GM12878 (cell line): ENCODE measurements at regions not wholly inside any gene's neighbourhood (a gene's known extent, or its start where the extent isn't known, plus 50 kb on each side); places are given as distances from the start of the nearest gene placed in this dataset.

ENCODE experiments used
- BHLHE40 ChIP-seq, 2 experiments: fragments of 450-650 bp in 1 of 2; IDR thresholded peaks; 2 replicates each; pipeline ENCODE4 v1.6.1; 2011 to 2017; ENCODE audit warnings: low read depth in 2 of 2, borderline replicate concordance in 1 of 2, improper control_type of control experiment in 1 of 2, low read length in 1 of 2, mild to moderate bottlenecking in 1 of 2
- CBFB ChIP-seq: IDR thresholded peaks from 2 replicates; pipeline ENCODE4 v1.6.1; 2016; ENCODE audit warnings: antibody characterized with exemption, low read depth
- CHD1 ChIP-seq: IDR thresholded peaks from 2 replicates; pipeline ENCODE4 v1.6.1; 2012; ENCODE audit warnings: low read depth, low read length, improper control_type of control experiment
- CHD2 ChIP-seq: IDR thresholded peaks from 2 replicates; pipeline ENCODE4 v1.6.1; 2011; ENCODE audit warnings: low read depth, low read length, improper control_type of control experiment, borderline replicate concordance
- EP300 ChIP-seq, 2 experiments: fragments of 150-350 bp in 1 of 2; IDR thresholded peaks; 2 replicates each; pipeline ENCODE4 v1.6.1; 2011 to 2012; ENCODE audit warnings: low read depth in 2 of 2, low read length in 2 of 2, borderline replicate concordance in 1 of 2, improper control_type of control experiment in 1 of 2, inconsistent platforms in 1 of 2; ENCODE audit not compliant: control insufficient read depth in 1 of 2
- FOXK2 ChIP-seq: fragments of 450-650 bp; IDR thresholded peaks from 2 replicates; pipeline ENCODE4 v1.6.1; 2017; ENCODE audit warnings: mild to moderate bottlenecking, moderate library complexity
- HDAC2 ChIP-seq: fragments of 200-600 bp; sonication (generic); IDR thresholded peaks from 2 replicates; pipeline ENCODE4 v1.6.1; 2017
- IKZF1 ChIP-seq: fragments of 450-650 bp; conservative IDR thresholded peaks from 2 replicates; pipeline ENCODE4 v1.6.1; 2017; ENCODE audit warnings: antibody characterized with exemption, mild to moderate bottlenecking
- KDM1A ChIP-seq: fragments of 200-600 bp; sonication (generic); IDR thresholded peaks from 2 replicates; pipeline ENCODE4 v1.6.1; 2016; ENCODE audit warnings: borderline replicate concordance
- RAD51 ChIP-seq: fragments of 450-650 bp; IDR thresholded peaks from 2 replicates; pipeline ENCODE4 v1.6.1; 2016; ENCODE audit warnings: moderate library complexity, mild to moderate bottlenecking, inconsistent platforms
- SP1 ChIP-seq: IDR thresholded peaks from one replicate; pipeline ENCODE4 v1.6.1; 2011; ENCODE audit warnings: low read depth, low read length
- STAT3 ChIP-seq: IDR thresholded peaks from 2 replicates; pipeline ENCODE4 v1.6.1; 2011; ENCODE audit warnings: low read depth, low read length, improper control_type of control experiment
- TCF12 ChIP-seq: IDR thresholded peaks from 2 replicates; pipeline ENCODE4 v1.6.1; 2011; ENCODE audit warnings: low read depth, mild to moderate bottlenecking, low read length
- ZNF274 ChIP-seq: IDR thresholded peaks from one replicate; pipeline ENCODE4 v1.8.0; 2011; ENCODE audit not compliant: insufficient read length, insufficient read depth
- ZNF384 ChIP-seq: IDR thresholded peaks from 2 replicates; pipeline ENCODE4 v1.6.1; 2012; ENCODE audit warnings: low read depth, mild to moderate bottlenecking, low read length, improper control_type of control experiment, borderline replicate concordance
- ZNF687 ChIP-seq: fragments of 450-650 bp; IDR thresholded peaks from 2 replicates; pipeline ENCODE4 v1.6.1; 2017; ENCODE audit warnings: mild to moderate bottlenecking, moderate library complexity
- TF ChIP-seq, protein P1 (sequence below): fragments of 450-650 bp; IDR thresholded peaks from 2 replicates; pipeline ENCODE4 v1.6.1; 2014; ENCODE audit warnings: mild to moderate bottlenecking

GRCh38 chr1:221961532-221962292, 219.8 kb upstream of the DUSP10 start (continued):
- TF ChIP-seq ZNF687 (0 out of 2 replicates have a peak, but pooled peaks have one; percentile 36), STAT3 (no peak), FOXK2 (no peak), CBFB (0 out of 2 replicates have a peak, but pooled peaks have one; percentile 44), RAD51 (peak; percentile 87), TCF12 (no peak), IKZF1 (0 out of 2 replicates have a peak, but pooled peaks have one; percentile 14), CHD2 (0 out of 2 replicates have a peak, but pooled peaks have one; percentile 15), ZNF274 (no peak), SP1 (no peak), KDM1A (no peak), CHD1 (no peak), BHLHE40 (IDR thresholded peaks at IDR 0.05; ENCODE audit: borderline replicate concordance in 1 of 2, low read depth in 2 of 2, low read length in 1 of 2) (peak; percentile 91 to 92), HDAC2 (no peak), ZNF384 (no peak), EP300 (IDR thresholded peaks at IDR 0.05; ENCODE audit: borderline replicate concordance in 1 of 2, control insufficient read depth in 1 of 2, low read depth in 2 of 2, low read length in 2 of 2) (peak; percentile 26 to 44; a peak in 2 of 4 replicates)
- TF ChIP-seq, protein P1, sequence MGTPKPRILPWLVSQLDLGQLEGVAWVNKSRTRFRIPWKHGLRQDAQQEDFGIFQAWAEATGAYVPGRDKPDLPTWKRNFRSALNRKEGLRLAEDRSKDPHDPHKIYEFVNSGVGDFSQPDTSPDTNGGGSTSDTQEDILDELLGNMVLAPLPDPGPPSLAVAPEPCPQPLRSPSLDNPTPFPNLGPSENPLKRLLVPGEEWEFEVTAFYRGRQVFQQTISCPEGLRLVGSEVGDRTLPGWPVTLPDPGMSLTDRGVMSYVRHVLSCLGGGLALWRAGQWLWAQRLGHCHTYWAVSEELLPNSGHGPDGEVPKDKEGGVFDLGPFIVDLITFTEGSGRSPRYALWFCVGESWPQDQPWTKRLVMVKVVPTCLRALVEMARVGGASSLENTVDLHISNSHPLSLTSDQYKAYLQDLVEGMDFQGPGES: no peak
